Lung (tissue), 11 donors: ENCODE measurements at regions not wholly inside any gene's neighbourhood (a gene's known extent, or its start where the extent isn't known, plus 50 kb on each side); places are given as distances from the start of the nearest gene placed in this dataset.

ENCODE experiments used
- ATAC-seq: fragments of 200-7000 bp; cut with Tn5 transposase; one replicate; pipeline ENCODE4 v1.9.1; 2020; ENCODE audit warnings: moderate number of reproducible peaks; ENCODE audit not compliant: insufficient read depth, low FRiP score
- DNase-seq, 3 donors: peaks; one replicate each; pipeline ENCODE4 v3.0.0-alpha.2; 2013 to 2017
- H3K27ac ChIP-seq, 2 donors: one replicate each; pipeline ENCODE4 v1.5.1; 2013; ENCODE audit warnings: mild to moderate bottlenecking in 2 of 2, moderate library complexity in 2 of 2, control low read depth in 1 of 2, inconsistent platforms in 1 of 2, low read depth in 1 of 2, low read length in 1 of 2
- H3K27me3 ChIP-seq, 3 donors: one replicate each; pipeline ENCODE4 v1.5.1; 2013; ENCODE audit warnings: low read length in 2 of 3; ENCODE audit not compliant: control insufficient read depth in 3 of 3, insufficient read depth in 3 of 3
- H3K36me3 ChIP-seq, 4 donors: one replicate each; pipeline ENCODE4 v1.5.1; 2013; ENCODE audit warnings: low read length in 4 of 4, mild to moderate bottlenecking in 1 of 4, moderate library complexity in 1 of 4; ENCODE audit not compliant: control insufficient read depth in 4 of 4, insufficient read depth in 4 of 4
- H3K4me1 ChIP-seq, 5 donors: one replicate each; pipeline ENCODE4 v1.5.1; 2013; ENCODE audit warnings: low read length in 5 of 5, mild to moderate bottlenecking in 2 of 5, moderate library complexity in 1 of 5; ENCODE audit not compliant: control insufficient read depth in 5 of 5, insufficient read depth in 5 of 5
- H3K4me3 ChIP-seq: one replicate; pipeline ENCODE4 v1.5.1; 2013; ENCODE audit warnings: mild to moderate bottlenecking, control low read depth, moderate library complexity
- H3K9ac ChIP-seq, 2 donors: one replicate each; pipeline ENCODE4 v1.5.1; 2013; ENCODE audit warnings: low read length in 2 of 2, control low read depth in 1 of 2; ENCODE audit not compliant: insufficient read depth in 1 of 2
- H3K9me3 ChIP-seq, 4 donors: one replicate each; pipeline ENCODE4 v1.5.1; 2013; ENCODE audit warnings: low read length in 3 of 4, mild to moderate bottlenecking in 1 of 4, moderate library complexity in 1 of 4; ENCODE audit not compliant: control insufficient read depth in 4 of 4, insufficient read depth in 3 of 4
- WGBS, 2 donors: extraction: QIAGEN DNeasy Blood & Tissue Kit; methylation state at CpG; one replicate each; pipeline ENCODE4 v1.1.7; 2013; 5-methylcytosine and 5-hydroxymethylcytosine counted together
- TF ChIP-seq, protein P1 (sequence below): IDR thresholded peaks from 2 replicates; pipeline ENCODE4 v1.5.1; 2012; ENCODE audit warnings: mild to moderate bottlenecking; ENCODE audit errors: control extremely low read depth, extremely low read depth
- donor health status: control.
- donor health status: control.
- donor health status: Bipolar disorder and iron deficiency.
- donor health status: healthy.
- donor health status: DM: yes; HTN: yes; CAD: no.

- H3K9me3 ChIP-seq = no peaks in the 10 kb centered on the region
- H3K9ac ChIP-seq = no peak overlapping the region
- no peak for ATAC-seq
- no peak for DNase-seq
- H3K27ac ChIP-seq = no peak overlapping the region
- no peaks in the 10 kb centered on the region for H3K4me1 ChIP-seq
- peaks cover 0 to 21% (median 3%) of the 10 kb centered on the region in 3 donors for H3K27me3 ChIP-seq
- TF ChIP-seq, protein P1, sequence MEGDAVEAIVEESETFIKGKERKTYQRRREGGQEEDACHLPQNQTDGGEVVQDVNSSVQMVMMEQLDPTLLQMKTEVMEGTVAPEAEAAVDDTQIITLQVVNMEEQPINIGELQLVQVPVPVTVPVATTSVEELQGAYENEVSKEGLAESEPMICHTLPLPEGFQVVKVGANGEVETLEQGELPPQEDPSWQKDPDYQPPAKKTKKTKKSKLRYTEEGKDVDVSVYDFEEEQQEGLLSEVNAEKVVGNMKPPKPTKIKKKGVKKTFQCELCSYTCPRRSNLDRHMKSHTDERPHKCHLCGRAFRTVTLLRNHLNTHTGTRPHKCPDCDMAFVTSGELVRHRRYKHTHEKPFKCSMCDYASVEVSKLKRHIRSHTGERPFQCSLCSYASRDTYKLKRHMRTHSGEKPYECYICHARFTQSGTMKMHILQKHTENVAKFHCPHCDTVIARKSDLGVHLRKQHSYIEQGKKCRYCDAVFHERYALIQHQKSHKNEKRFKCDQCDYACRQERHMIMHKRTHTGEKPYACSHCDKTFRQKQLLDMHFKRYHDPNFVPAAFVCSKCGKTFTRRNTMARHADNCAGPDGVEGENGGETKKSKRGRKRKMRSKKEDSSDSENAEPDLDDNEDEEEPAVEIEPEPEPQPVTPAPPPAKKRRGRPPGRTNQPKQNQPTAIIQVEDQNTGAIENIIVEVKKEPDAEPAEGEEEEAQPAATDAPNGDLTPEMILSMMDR = no peak
- H3K36me3 ChIP-seq = no peaks in the 10 kb centered on the region
- WGBS, 2 donors = 78 to 88% methylated on average over 7 of the region's 7 CpGs
- no peak overlapping the region for H3K4me3 ChIP-seq
Measured at GRCh38 chr1:5381491-5381890, 610.7 kb downstream of the NPHP4 start.

DNA sequence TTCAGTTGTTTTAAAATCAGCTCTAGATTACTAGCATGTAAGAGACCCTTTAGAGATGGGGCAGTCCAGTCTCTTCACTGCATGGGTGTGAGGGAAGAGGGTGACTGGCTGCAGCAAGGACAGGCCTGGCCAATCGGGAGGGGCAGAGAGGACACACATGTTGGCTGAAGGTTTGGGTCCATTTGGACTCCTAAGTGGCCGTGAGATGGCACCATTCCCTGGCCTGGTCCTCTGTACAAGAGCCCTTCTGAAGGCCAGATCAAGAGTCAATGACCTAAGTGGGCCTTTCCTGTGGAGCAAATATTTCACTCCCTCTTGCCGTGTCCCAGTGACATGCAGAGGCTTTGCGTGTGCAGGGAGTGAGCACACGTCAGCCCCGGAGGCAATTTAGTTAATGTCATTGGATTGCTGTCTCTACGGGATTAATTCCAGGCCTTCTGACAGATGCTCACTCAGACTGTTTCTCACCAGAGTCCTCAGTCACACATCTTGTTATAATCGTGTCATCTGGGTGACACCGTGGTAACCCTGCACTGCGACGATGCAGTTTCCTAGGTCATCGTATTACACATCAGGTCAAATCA lies 613.0 kb downstream of the NPHP4 start:
- Histone ChIP-seq H3K27ac (no peak overlapping the region), H3K4me1 (peaks cover 0 to 3% (median 0%) of the 10 kb centered on the region in 5 donors), H3K9ac (no peak overlapping the region), H3K9me3 (peaks cover 0 to under 1% (median 0%) of the 10 kb centered on the region in 4 donors), H3K36me3 (no peaks in the 10 kb centered on the region), H3K27me3 (peaks cover 0 to 17% (median 6%) of the 10 kb centered on the region in 3 donors), H3K4me3 (no peak overlapping the region)
- ATAC-seq (no peak), DNase-seq (no peak)
- WGBS, 2 donors = 90 to 91% methylated on average over 12 of the region's 12 CpGs
- TF ChIP-seq, protein P1 = no peak

GRCh38 chr1:5376538-5377247 lies 615.5 kb downstream of the NPHP4 start:
- peaks cover 0 to 10% (median 5%) of the 10 kb centered on the region in 4 donors for H3K9me3 ChIP-seq
- 84% methylated on average over 6 of the region's 6 CpGs for WGBS, 2 donors
- no peak overlapping the region for H3K4me3 ChIP-seq
- H3K4me1 ChIP-seq = peaks cover 0 to 3% (median 0%) of the 10 kb centered on the region in 5 donors
- H3K27me3 ChIP-seq = peaks cover 0 to 22% (median 7%) of the 10 kb centered on the region in 3 donors
- DNase-seq (no peak), ATAC-seq (no peak)
- no peak overlapping the region for H3K27ac ChIP-seq
- no peak overlapping the region for H3K9ac ChIP-seq
- H3K36me3 ChIP-seq = no peaks in the 10 kb centered on the region
- TF ChIP-seq, protein P1 = no peak
